GM23338 (cell line): ENCODE measurements at regions not wholly inside any gene's neighbourhood (a gene's known extent, or its start where the extent isn't known, plus 50 kb on each side); places are given as distances from the start of the nearest gene placed in this dataset.

ENCODE experiments used
- ATAC-seq: fragments of 200-7000 bp; cut with Tn5 transposase; 3 replicates; pipeline ENCODE4 v1.9.1; 2020
- DNase-seq: peaks from one replicate; pipeline ENCODE4 v3.0.0-alpha.2; 2015; ENCODE audit warnings: low spot score
- H2AFZ ChIP-seq: fragments of 200-600 bp; sonication (generic); 2 replicates; pipeline ENCODE4 v1.8.0; 2016; ENCODE audit warnings: antibody characterized with exemption, mild to moderate bottlenecking, moderate library complexity
- H3F3A ChIP-seq: fragments of 200-600 bp; sonication (generic); replicated peaks from 2 replicates; pipeline ENCODE4 v1.8.0; 2017; ENCODE audit warnings: antibody characterized with exemption, mixed run types, low read depth
- H3K27ac ChIP-seq: fragments of 200-600 bp; sonication (generic); 2 replicates; pipeline ENCODE4 v1.6.1; 2016; ENCODE audit warnings: low read depth
- H3K27me3 ChIP-seq: fragments of 200-600 bp; sonication (generic); 2 replicates; pipeline ENCODE4 v1.8.0; 2016; ENCODE audit warnings: mild to moderate bottlenecking, mixed run types, moderate library complexity; ENCODE audit not compliant: insufficient read depth
- H3K36me3 ChIP-seq: fragments of 200-600 bp; sonication (generic); 2 replicates; pipeline ENCODE4 v1.8.0; 2016; ENCODE audit warnings: mild to moderate bottlenecking; ENCODE audit not compliant: insufficient read depth
- H3K4me1 ChIP-seq: fragments of 200-600 bp; sonication (generic); 2 replicates; pipeline ENCODE4 v1.8.0; 2016; ENCODE audit warnings: mild to moderate bottlenecking, moderate library complexity; ENCODE audit not compliant: insufficient read depth
- H3K4me2 ChIP-seq: fragments of 200-600 bp; sonication (generic); 2 replicates; pipeline ENCODE4 v1.7.1; 2017; ENCODE audit warnings: mixed run types
- H3K4me3 ChIP-seq: fragments of 200-600 bp; sonication (generic); 2 replicates; pipeline ENCODE4 v1.6.1; 2016; ENCODE audit warnings: mixed run types
- H3K79me2 ChIP-seq: fragments of 200-600 bp; sonication (generic); replicated peaks from 2 replicates; pipeline ENCODE4 v1.8.0; 2017; ENCODE audit warnings: mild to moderate bottlenecking; ENCODE audit not compliant: insufficient read depth
- H3K9me2 ChIP-seq: fragments of 200-600 bp; sonication (generic); 2 replicates; pipeline ENCODE4 v1.8.0; 2017; ENCODE audit not compliant: insufficient read depth
- H4K20me1 ChIP-seq: fragments of 200-600 bp; sonication (generic); replicated peaks from 2 replicates; pipeline ENCODE4 v1.8.0; 2017; ENCODE audit warnings: mild to moderate bottlenecking; ENCODE audit not compliant: insufficient read depth
- H3K27ac Mint-ChIP-seq: 2 replicates; pipeline ENCODE4 v1.8.0; 2020; ENCODE audit warnings: inconsistent platforms, mild to moderate bottlenecking, moderate library complexity, mixed read lengths
- H3K27me3 Mint-ChIP-seq: 3 replicates; pipeline ENCODE4 v1.8.0; 2022; ENCODE audit warnings: low read depth, mild to moderate bottlenecking, moderate library complexity, mixed read lengths, inconsistent platforms; ENCODE audit not compliant: insufficient read depth, poor library complexity
- H3K36me3 Mint-ChIP-seq: 3 replicates; pipeline ENCODE4 v1.8.0; 2021; ENCODE audit warnings: low read depth, mild to moderate bottlenecking, inconsistent platforms, moderate library complexity, mixed read lengths
- H3K4me1 Mint-ChIP-seq: 3 replicates; pipeline ENCODE4 v1.8.0; 2020; ENCODE audit warnings: mild to moderate bottlenecking, inconsistent platforms, mixed read lengths
- H3K4me3 Mint-ChIP-seq: 3 replicates; pipeline ENCODE4 v1.8.0; 2021; ENCODE audit warnings: moderate library complexity, mild to moderate bottlenecking, inconsistent platforms, mixed read lengths
- H3K9me3 Mint-ChIP-seq: 3 replicates; pipeline ENCODE4 v1.8.0; 2020; ENCODE audit warnings: moderate library complexity, mild to moderate bottlenecking, inconsistent platforms, mixed read lengths
- CREB1 ChIP-seq: fragments of 250-450 bp; sonication (Bioruptor Pico); IDR thresholded peaks from 2 replicates; pipeline ENCODE4 v1.5.0; 2020; ENCODE audit warnings: low read depth, mild to moderate bottlenecking, moderate library complexity
- CTCF ChIP-seq, 2 experiments: fragments of 200-600 bp in 1 of 2; sonication (generic) in 1 of 2; conservative IDR thresholded peaks; 2 replicates each; pipeline versions ENCODE4 v1.5.1 to v1.6.1; 2016 to 2017; ENCODE audit warnings: antibody characterized with exemption in 2 of 2, low read depth in 2 of 2, mild to moderate bottlenecking in 2 of 2, moderate library complexity in 1 of 2
- ETS1 ChIP-seq: IDR thresholded peaks from 2 replicates; pipeline ENCODE4 v1.6.1; 2016; ENCODE audit warnings: antibody characterized with exemption
- EZH2 ChIP-seq: fragments of 200-600 bp; sonication (generic); IDR thresholded peaks from one replicate; pipeline ENCODE4 v1.8.0; 2017; ENCODE audit warnings: antibody characterized with exemption, mild to moderate bottlenecking, low read depth; ENCODE audit not compliant: unreplicated experiment
- EZH2phosphoT487 ChIP-seq: fragments of 200-600 bp; sonication (generic); IDR thresholded peaks from one replicate; pipeline ENCODE4 v1.8.1; 2018; ENCODE audit warnings: antibody characterized with exemption; ENCODE audit not compliant: unreplicated experiment
- JUNB ChIP-seq: IDR thresholded peaks from one replicate; pipeline ENCODE4 v1.6.1; 2016; ENCODE audit warnings: antibody characterized with exemption; ENCODE audit not compliant: unreplicated experiment
- NANOG ChIP-seq: IDR thresholded peaks from 2 replicates; pipeline ENCODE4 v1.6.1; 2016; ENCODE audit warnings: antibody characterized with exemption, borderline replicate concordance
- POLR2AphosphoS5 ChIP-seq: IDR thresholded peaks from 2 replicates; pipeline ENCODE4 v1.6.1; 2016; ENCODE audit warnings: antibody characterized with exemption, low read depth
- REST ChIP-seq: IDR thresholded peaks from one replicate; pipeline ENCODE4 v1.6.1; 2018; ENCODE audit warnings: antibody characterized with exemption; ENCODE audit not compliant: unreplicated experiment
- STAT1 ChIP-seq: IDR thresholded peaks from one replicate; pipeline ENCODE4 v1.6.1; 2016; ENCODE audit warnings: antibody characterized with exemption; ENCODE audit not compliant: unreplicated experiment
- ZNF114 ChIP-seq: fragments of 250-450 bp; sonication (Bioruptor Pico); IDR thresholded peaks from 2 replicates; pipeline ENCODE4 v1.5.0; 2020; ENCODE audit warnings: mild to moderate bottlenecking, moderate library complexity
- ZNF331 ChIP-seq: fragments of 250-450 bp; sonication (Bioruptor Pico); IDR thresholded peaks from 2 replicates; pipeline ENCODE4 v1.5.0; 2020; ENCODE audit warnings: low read depth, mild to moderate bottlenecking, moderate library complexity
- TF ChIP-seq, protein P1 (sequence below): fragments of 250-450 bp; sonication (Bioruptor Pico); IDR thresholded peaks from 2 replicates; pipeline ENCODE4 v1.5.0; 2020; ENCODE audit warnings: mild to moderate bottlenecking, moderate library complexity

DNA sequence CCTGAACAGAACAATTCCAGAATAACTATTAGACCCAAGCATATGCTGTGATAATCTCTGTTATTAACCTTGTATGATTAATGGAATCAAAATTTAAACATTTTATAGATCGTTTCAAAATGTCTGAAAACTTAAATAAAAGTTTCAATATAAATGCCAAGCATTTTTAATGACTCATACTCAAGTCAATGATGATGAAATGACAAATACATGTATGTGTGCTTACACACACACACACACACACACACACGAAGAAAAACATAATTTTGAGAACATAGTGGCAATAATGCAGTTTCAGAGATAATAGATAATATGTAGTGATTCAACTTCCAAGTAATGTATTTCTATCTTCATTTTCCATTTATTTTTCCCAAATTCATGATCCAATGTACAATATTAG is 384.9 kb upstream of the FOXG1 start:
- Mint-ChIP-seq H3K27me3 (no peaks in the 10 kb centered on the region), H3K36me3 (no peaks in the 10 kb centered on the region), H3K27ac (no peak overlapping the region), H3K4me3 (no peak overlapping the region), H3K4me1 (no peaks in the 10 kb centered on the region), H3K9me3 (no peaks in the 10 kb centered on the region)
- H3K36me3 ChIP-seq: no peaks in the 10 kb centered on the region
- H3K27me3 ChIP-seq: no peaks in the 10 kb centered on the region
- ATAC-seq (no peak), DNase-seq (no peak)
- no peak overlapping the region for H2AFZ ChIP-seq
- no peaks in the 10 kb centered on the region for H3K9me2 ChIP-seq
- no peaks in the 10 kb centered on the region for H3K79me2 ChIP-seq
- H3K4me3 ChIP-seq: no peak overlapping the region
- H4K20me1 ChIP-seq: no peaks in the 10 kb centered on the region
- no peak overlapping the region for H3K27ac ChIP-seq
- no peaks in the 10 kb centered on the region for H3F3A ChIP-seq
- H3K4me2 ChIP-seq: no peak overlapping the region
- no peak for TF ChIP-seq CTCF (conservative IDR thresholded peaks at IDR 0.05; ENCODE audit: low read depth in 2 of 2)
- no peak for TF ChIP-seq STAT1
- no peak for TF ChIP-seq NANOG
- TF ChIP-seq REST: no peak
- no peak for TF ChIP-seq EZH2
- no peak for TF ChIP-seq ZNF114 (CRISPR knock-in tag)
- TF ChIP-seq POLR2AphosphoS5: no peak
- TF ChIP-seq ETS1: no peak
- TF ChIP-seq, protein P1, sequence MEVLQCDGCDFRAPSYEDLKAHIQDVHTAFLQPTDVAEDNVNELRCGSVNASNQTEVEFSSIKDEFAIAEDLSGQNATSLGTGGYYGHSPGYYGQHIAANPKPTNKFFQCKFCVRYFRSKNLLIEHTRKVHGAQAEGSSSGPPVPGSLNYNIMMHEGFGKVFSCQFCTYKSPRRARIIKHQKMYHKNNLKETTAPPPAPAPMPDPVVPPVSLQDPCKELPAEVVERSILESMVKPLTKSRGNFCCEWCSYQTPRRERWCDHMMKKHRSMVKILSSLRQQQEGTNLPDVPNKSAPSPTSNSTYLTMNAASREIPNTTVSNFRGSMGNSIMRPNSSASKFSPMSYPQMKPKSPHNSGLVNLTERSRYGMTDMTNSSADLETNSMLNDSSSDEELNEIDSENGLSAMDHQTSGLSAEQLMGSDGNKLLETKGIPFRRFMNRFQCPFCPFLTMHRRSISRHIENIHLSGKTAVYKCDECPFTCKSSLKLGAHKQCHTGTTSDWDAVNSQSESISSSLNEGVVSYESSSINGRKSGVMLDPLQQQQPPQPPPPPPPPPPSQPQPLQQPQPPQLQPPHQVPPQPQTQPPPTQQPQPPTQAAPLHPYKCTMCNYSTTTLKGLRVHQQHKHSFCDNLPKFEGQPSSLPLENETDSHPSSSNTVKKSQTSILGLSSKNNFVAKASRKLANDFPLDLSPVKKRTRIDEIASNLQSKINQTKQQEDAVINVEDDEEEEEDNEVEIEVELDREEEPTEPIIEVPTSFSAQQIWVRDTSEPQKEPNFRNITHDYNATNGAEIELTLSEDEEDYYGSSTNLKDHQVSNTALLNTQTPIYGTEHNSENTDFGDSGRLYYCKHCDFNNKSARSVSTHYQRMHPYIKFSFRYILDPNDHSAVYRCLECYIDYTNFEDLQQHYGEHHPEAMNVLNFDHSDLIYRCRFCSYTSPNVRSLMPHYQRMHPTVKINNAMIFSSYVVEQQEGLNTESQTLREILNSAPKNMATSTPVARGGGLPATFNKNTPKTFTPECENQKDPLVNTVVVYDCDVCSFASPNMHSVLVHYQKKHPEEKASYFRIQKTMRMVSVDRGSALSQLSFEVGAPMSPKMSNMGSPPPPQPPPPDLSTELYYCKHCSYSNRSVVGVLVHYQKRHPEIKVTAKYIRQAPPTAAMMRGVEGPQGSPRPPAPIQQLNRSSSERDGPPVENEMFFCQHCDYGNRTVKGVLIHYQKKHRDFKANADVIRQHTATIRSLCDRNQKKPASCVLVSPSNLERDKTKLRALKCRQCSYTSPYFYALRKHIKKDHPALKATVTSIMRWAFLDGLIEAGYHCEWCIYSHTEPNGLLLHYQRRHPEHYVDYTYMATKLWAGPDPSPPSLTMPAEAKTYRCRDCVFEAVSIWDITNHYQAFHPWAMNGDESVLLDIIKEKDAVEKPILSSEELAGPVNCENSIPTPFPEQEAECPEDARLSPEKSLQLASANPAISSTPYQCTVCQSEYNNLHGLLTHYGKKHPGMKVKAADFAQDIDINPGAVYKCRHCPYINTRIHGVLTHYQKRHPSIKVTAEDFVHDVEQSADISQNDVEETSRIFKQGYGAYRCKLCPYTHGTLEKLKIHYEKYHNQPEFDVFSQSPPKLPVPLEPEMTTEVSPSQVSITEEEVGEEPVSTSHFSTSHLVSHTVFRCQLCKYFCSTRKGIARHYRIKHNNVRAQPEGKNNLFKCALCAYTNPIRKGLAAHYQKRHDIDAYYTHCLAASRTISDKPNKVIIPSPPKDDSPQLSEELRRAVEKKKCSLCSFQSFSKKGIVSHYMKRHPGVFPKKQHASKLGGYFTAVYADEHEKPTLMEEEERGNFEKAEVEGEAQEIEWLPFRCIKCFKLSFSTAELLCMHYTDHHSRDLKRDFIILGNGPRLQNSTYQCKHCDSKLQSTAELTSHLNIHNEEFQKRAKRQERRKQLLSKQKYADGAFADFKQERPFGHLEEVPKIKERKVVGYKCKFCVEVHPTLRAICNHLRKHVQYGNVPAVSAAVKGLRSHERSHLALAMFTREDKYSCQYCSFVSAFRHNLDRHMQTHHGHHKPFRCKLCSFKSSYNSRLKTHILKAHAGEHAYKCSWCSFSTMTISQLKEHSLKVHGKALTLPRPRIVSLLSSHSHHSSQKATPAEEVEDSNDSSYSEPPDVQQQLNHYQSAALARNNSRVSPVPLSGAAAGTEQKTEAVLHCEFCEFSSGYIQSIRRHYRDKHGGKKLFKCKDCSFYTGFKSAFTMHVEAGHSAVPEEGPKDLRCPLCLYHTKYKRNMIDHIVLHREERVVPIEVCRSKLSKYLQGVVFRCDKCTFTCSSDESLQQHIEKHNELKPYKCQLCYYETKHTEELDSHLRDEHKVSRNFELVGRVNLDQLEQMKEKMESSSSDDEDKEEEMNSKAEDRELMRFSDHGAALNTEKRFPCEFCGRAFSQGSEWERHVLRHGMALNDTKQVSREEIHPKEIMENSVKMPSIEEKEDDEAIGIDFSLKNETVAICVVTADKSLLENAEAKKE (CRISPR knock-in tag): no peak
- TF ChIP-seq ZNF331 (CRISPR knock-in tag): no peak
- TF ChIP-seq CREB1 (CRISPR knock-in tag): no peak
- no peak for TF ChIP-seq JUNB
- no peak for TF ChIP-seq EZH2phosphoT487
- H3K4me1 ChIP-seq: no peaks in the 10 kb centered on the region
